DND-41 (cell line): ENCODE measurements at regions not wholly inside any gene's neighbourhood (a gene's known extent, or its start where the extent isn't known, plus 50 kb on each side); places are given as distances from the start of the nearest gene placed in this dataset.

Experiments used
- EZH2 ChIP-seq: IDR thresholded peaks from 3 replicates; pipeline ENCODE4 v1.6.1; 2012; ENCODE audit warnings: borderline replicate concordance, low read depth, mild to moderate bottlenecking, moderate library complexity, low read length, inconsistent platforms; ENCODE audit not compliant: severe bottlenecking
- TF ChIP-seq, protein P1 (sequence below): IDR thresholded peaks from 2 replicates; pipeline ENCODE4 v1.5.1; 2012; ENCODE audit warnings: borderline replicate concordance, low read length, moderate library complexity, mild to moderate bottlenecking; ENCODE audit not compliant: poor library complexity, severe bottlenecking; ENCODE audit errors: extremely low read depth

DNA sequence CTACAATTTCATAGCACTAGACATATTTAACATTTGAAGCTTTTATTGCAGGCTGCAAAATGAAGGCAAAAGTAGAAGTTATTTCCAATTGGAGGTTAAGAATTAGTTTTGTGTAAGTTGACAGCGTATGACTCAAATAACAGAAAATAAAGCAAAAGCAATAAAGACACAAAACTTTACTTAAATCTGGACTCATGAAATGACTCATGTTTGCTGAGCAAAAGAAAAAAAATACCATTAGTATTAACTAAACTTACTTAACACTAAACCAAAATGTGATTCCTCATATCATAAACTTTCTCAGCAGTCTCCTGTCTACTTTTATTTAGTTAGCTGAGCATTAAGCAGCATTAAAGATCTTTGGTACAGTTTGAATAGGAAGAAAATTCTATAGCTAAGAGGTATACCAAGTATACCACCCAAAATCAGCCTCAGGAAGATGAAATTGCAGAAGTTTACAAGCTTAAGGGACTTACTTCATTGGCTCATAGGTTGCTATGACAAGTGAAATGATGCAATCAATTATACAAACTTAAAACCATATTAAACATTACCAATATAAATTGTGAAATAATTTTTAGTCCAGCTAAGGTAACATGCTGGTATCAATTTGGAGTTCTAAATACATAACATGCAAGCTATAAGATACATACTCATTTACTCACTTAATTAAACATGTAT lies 1131.4 kb downstream of the XPNPEP1 start:
- no peak for TF ChIP-seq EZH2
- TF ChIP-seq, protein P1, sequence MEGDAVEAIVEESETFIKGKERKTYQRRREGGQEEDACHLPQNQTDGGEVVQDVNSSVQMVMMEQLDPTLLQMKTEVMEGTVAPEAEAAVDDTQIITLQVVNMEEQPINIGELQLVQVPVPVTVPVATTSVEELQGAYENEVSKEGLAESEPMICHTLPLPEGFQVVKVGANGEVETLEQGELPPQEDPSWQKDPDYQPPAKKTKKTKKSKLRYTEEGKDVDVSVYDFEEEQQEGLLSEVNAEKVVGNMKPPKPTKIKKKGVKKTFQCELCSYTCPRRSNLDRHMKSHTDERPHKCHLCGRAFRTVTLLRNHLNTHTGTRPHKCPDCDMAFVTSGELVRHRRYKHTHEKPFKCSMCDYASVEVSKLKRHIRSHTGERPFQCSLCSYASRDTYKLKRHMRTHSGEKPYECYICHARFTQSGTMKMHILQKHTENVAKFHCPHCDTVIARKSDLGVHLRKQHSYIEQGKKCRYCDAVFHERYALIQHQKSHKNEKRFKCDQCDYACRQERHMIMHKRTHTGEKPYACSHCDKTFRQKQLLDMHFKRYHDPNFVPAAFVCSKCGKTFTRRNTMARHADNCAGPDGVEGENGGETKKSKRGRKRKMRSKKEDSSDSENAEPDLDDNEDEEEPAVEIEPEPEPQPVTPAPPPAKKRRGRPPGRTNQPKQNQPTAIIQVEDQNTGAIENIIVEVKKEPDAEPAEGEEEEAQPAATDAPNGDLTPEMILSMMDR = no peak
